CD4-positive, alpha-beta T cell (primary cell): ENCODE measurements at regions not wholly inside any gene's neighbourhood (a gene's known extent, or its start where the extent isn't known, plus 50 kb on each side); places are given as distances from the start of the nearest gene placed in this dataset.

Experiments
- ATAC-seq: fragments of 200-7000 bp; cut with Tn5 transposase; one replicate; pipeline ENCODE4 v1.10.0; 2022; ENCODE audit warnings: mild to moderate bottlenecking; ENCODE audit not compliant: poor library complexity
- CTCF ChIA-PET: fragments of 350-600 bp; sonication (Branson Sonifier 250); formaldehyde crosslinking; loops from one replicate; lab custom pipeline; 2021; ENCODE audit warnings: antibody characterized with exemption, inconsistent platforms; lab: Charles Lee
- POLR2A ChIA-PET: fragments of 350-600 bp; sonication (Branson Sonifier 250); formaldehyde crosslinking; loops from one replicate; lab custom pipeline; 2021; ENCODE audit warnings: antibody characterized with exemption, inconsistent platforms; lab: Charles Lee
- DNase-seq, 14 experiments: peaks; one replicate each; pipeline ENCODE4 v3.0.0-alpha.2; 2013 to 2020; ENCODE audit warnings: mixed read lengths in 2 of 14
- H3K27ac ChIP-seq, 2 donors: one replicate each; pipeline versions ENCODE4 v1.5.1 to v1.7.0; 2013; ENCODE audit warnings: low read length in 2 of 2, low read depth in 1 of 2, mild to moderate bottlenecking in 1 of 2
- H3K27me3 ChIP-seq, 2 experiments: 1 replicate in 1 of 2; 2 replicates in 1 of 2; pipeline versions ENCODE4 v1.6.1 to v1.7.0; 2013; ENCODE audit warnings: low read length in 2 of 2, control low read depth in 1 of 2, mild to moderate bottlenecking in 1 of 2, moderate library complexity in 1 of 2; ENCODE audit not compliant: insufficient read depth in 2 of 2, control insufficient read depth in 1 of 2
- H3K36me3 ChIP-seq: one replicate; pipeline ENCODE4 v1.6.1; 2013; ENCODE audit warnings: low read length, control low read depth; ENCODE audit not compliant: insufficient read depth
- H3K4me1 ChIP-seq: one replicate; pipeline ENCODE4 v1.6.1; 2013; ENCODE audit warnings: low read length, control low read depth; ENCODE audit not compliant: insufficient read depth
- H3K4me3 ChIP-seq: one replicate; pipeline ENCODE4 v1.5.1; 2013; ENCODE audit warnings: mild to moderate bottlenecking, low read length, moderate library complexity
- H3K9me3 ChIP-seq, 2 experiments: 1 replicate in 1 of 2; 2 replicates in 1 of 2; pipeline versions ENCODE4 v1.6.1 to v1.7.0; 2013; ENCODE audit warnings: low read length in 2 of 2, mild to moderate bottlenecking in 2 of 2, control low read depth in 1 of 2, moderate library complexity in 1 of 2; ENCODE audit not compliant: control insufficient read depth in 1 of 2, insufficient read depth in 1 of 2
- H3K27ac Mint-ChIP-seq: one replicate; pipeline ENCODE4 v1.8.0; 2020; ENCODE audit warnings: mixed read lengths
- H3K27me3 Mint-ChIP-seq: one replicate; pipeline ENCODE4 v1.8.0; 2021; ENCODE audit warnings: mixed read lengths
- H3K36me3 Mint-ChIP-seq: one replicate; pipeline ENCODE4 v1.8.0; 2021; ENCODE audit warnings: low read depth, mixed read lengths
- H3K4me1 Mint-ChIP-seq: one replicate; pipeline ENCODE4 v1.8.0; 2021; ENCODE audit warnings: low read depth, mixed read lengths
- H3K4me3 Mint-ChIP-seq: one replicate; pipeline ENCODE4 v1.8.0; 2020; ENCODE audit warnings: mild to moderate bottlenecking, mixed read lengths
- H3K9me3 Mint-ChIP-seq: one replicate; pipeline ENCODE4 v1.8.0; 2020; ENCODE audit warnings: mixed read lengths
- intact Hi-C, 2 experiments: fragments of 100-400 bp; cut with DNase I in 1 of 2; cut with micrococcal nuclease in 1 of 2; formaldehyde crosslinking; loops; one replicate each; pipeline versions ENCODE4 v1.15.1 to v1.9.0; 2023 to 2025; cut with DNase I, micrococcal nuclease
- TF ChIP-seq, protein P1 (sequence below): fragments of 200-600 bp; IDR thresholded peaks from one replicate; pipeline ENCODE4 v1.8.0; 2022; ENCODE audit warnings: antibody characterized with exemption, mild to moderate bottlenecking

DNA sequence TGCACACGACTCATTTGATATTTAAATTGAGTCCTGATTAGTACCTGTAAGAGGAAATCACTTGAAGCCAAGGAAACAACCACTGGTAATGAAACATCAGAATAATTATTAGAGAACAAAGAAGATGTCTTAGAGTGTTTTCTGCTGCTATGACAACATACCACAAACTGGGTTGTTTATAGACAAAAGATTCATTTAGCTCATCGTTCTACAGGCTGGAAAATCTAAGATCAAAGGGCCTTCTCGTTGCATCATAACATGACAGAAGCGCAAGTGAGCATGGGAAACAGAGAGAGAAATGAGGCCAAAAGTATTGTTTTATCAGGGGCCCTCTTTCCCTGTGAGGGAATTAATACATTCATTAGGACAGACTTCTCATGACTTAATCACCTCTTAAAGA is 1024.0 kb upstream of the PCDH9 start:
- Mint-ChIP-seq H3K4me1 (no peaks in the 10 kb centered on the region), H3K36me3 (no peaks in the 10 kb centered on the region), H3K27ac (no peak overlapping the region), H3K9me3 (no peaks in the 10 kb centered on the region), H3K4me3 (no peak overlapping the region), H3K27me3 (no peaks in the 10 kb centered on the region)
- intact Hi-C loops, result no loop called here
- TF ChIP-seq, protein P1, sequence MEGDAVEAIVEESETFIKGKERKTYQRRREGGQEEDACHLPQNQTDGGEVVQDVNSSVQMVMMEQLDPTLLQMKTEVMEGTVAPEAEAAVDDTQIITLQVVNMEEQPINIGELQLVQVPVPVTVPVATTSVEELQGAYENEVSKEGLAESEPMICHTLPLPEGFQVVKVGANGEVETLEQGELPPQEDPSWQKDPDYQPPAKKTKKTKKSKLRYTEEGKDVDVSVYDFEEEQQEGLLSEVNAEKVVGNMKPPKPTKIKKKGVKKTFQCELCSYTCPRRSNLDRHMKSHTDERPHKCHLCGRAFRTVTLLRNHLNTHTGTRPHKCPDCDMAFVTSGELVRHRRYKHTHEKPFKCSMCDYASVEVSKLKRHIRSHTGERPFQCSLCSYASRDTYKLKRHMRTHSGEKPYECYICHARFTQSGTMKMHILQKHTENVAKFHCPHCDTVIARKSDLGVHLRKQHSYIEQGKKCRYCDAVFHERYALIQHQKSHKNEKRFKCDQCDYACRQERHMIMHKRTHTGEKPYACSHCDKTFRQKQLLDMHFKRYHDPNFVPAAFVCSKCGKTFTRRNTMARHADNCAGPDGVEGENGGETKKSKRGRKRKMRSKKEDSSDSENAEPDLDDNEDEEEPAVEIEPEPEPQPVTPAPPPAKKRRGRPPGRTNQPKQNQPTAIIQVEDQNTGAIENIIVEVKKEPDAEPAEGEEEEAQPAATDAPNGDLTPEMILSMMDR, result no peak
- Histone ChIP-seq H3K9me3 (peaks cover 5% of the 10 kb centered on the region in 2 experiments), H3K4me3 (no peak overlapping the region), H3K36me3 (no peaks in the 10 kb centered on the region), H3K27ac (no peak overlapping the region), H3K27me3 (no peaks in the 10 kb centered on the region), H3K4me1 (no peaks in the 10 kb centered on the region)
- ChIA-PET CTCF (no interaction called here), POLR2A (no interaction called here)
- ATAC-seq (no peak), DNase-seq (no peak)

GRCh38 chr13:68234274-68234673 is 1004.1 kb upstream of the PCDH9 start:
- Mint-ChIP-seq H3K4me3 (no peak overlapping the region), H3K9me3 (peaks cover 5% of the 10 kb centered on the region), H3K27me3 (no peaks in the 10 kb centered on the region), H3K36me3 (no peaks in the 10 kb centered on the region), H3K4me1 (no peaks in the 10 kb centered on the region), H3K27ac (no peak overlapping the region)
- POLR2A ChIA-PET, result no interaction called here
- no peak for ATAC-seq
- Histone ChIP-seq H3K27me3 (no peaks in the 10 kb centered on the region), H3K4me3 (no peak overlapping the region), H3K27ac (no peak overlapping the region), H3K4me1 (no peaks in the 10 kb centered on the region), H3K9me3 (peaks cover 0 to 2% of the 10 kb centered on the region in 2 experiments), H3K36me3 (no peaks in the 10 kb centered on the region)
- TF ChIP-seq, protein P1, result no peak
- CTCF ChIA-PET, result no interaction called here
- intact Hi-C loops, result no loop called here
- no peak for DNase-seq

GRCh38 chr13:68232351-68233130 is 1002.4 kb upstream of the PCDH9 start:
- H3K27me3 Mint-ChIP-seq, result no peaks in the 10 kb centered on the region
- no peaks in the 10 kb centered on the region for H3K36me3 Mint-ChIP-seq
- H3K4me1 ChIP-seq, result no peaks in the 10 kb centered on the region
- TF ChIP-seq, protein P1, result no peak
- H3K27ac ChIP-seq, result no peak overlapping the region
- CTCF ChIA-PET, result interaction anchor here (0.9 kb wide), 1 partner anchor 17 kb away, joined by 4 read pairs; no protein-coding TSS in a partner anchor
- no peak for ATAC-seq
- H3K9me3 ChIP-seq, result no peaks in the 10 kb centered on the region
- no peaks in the 10 kb centered on the region for H3K4me1 Mint-ChIP-seq
- no peak for DNase-seq
- H3K27ac Mint-ChIP-seq, result no peak overlapping the region
- no peaks in the 10 kb centered on the region for H3K36me3 ChIP-seq
- H3K4me3 Mint-ChIP-seq, result no peak overlapping the region
- intact Hi-C loops, result no loop called here
- POLR2A ChIA-PET, result no interaction called here
- H3K9me3 Mint-ChIP-seq, result peaks cover 4% of the 10 kb centered on the region
- H3K27me3 ChIP-seq, result no peaks in the 10 kb centered on the region
- H3K4me3 ChIP-seq, result no peak overlapping the region
